C4-2B (cell line): ENCODE measurements at regions not wholly inside any gene's neighbourhood (a gene's known extent, or its start where the extent isn't known, plus 50 kb on each side); places are given as distances from the start of the nearest gene placed in this dataset.

Source experiments
- H3K27ac ChIP-seq: fragments of 450-650 bp; 2 replicates; pipeline ENCODE4 v1.5.1; 2017
- CTCF ChIP-seq: fragments of 450-650 bp; conservative IDR thresholded peaks from 2 replicates; pipeline ENCODE4 v1.5.1; 2017; ENCODE audit warnings: mild to moderate bottlenecking
- ZFX ChIP-seq: fragments of 450-650 bp; IDR thresholded peaks from 2 replicates; pipeline ENCODE4 v1.6.1; 2017

- no peak overlapping the region for H3K27ac ChIP-seq
Measured at GRCh38 chr7:157487046-157487770, 150.4 kb downstream of the DNAJB6 start.

GRCh38 chr7:157488281-157488680 lies 151.5 kb downstream of the DNAJB6 start:
- no peak for TF ChIP-seq ZFX
- no peak for TF ChIP-seq CTCF
- no peak overlapping the region for H3K27ac ChIP-seq

More at GRCh38 chr7:157487046-157487770, 150.4 kb downstream of the DNAJB6 start:
- TF ChIP-seq ZFX (no peak), CTCF (no peak)

- H3K27ac ChIP-seq: no peak overlapping the region
- TF ChIP-seq ZFX (no peak), CTCF (no peak)
Measured at GRCh38 chr7:157488966-157489365, 152.2 kb downstream of the DNAJB6 start.
